ENCODE measurements at regions not wholly inside any gene's neighbourhood (a gene's known extent, or its start where the extent isn't known, plus 50 kb on each side); places are given as distances from the start of the nearest gene placed in this dataset.
"Not testable (repeated sequence)": the region's sequence is repeated elsewhere in the genome, so short reads cannot be mapped to it uniquely, and the experiment has no call there.

DNA sequence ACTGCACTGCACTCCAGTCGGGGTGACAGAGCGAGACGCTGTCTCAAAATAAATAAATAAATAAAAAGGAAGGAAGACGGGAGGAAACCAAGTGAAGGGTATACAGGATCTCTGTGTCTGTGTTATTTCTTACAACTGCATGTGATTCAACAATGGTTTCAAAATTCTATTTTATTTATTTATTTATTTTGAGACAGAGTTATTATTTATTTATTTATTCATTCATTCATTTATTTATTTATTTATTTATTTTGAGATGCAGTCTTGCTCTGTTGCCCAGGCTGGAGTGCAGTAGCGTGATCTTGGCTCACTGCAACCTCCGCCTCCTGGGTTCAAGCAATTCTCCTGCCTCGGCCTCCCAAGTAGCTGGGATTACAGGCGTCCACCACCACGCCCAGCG lies 64.2 kb upstream of the RBM24 start:
- not testable (repeated sequence) for TF ChIP-seq POLR2AphosphoS5 (IDR thresholded peaks at IDR 0.05; ENCODE audit: low read depth); GABPA (IDR thresholded peaks at IDR 0.05; ENCODE audit: low read depth); SPI1 (IDR thresholded peaks at IDR 0.05; ENCODE audit: borderline replicate concordance, low read depth)
- TF ChIP-seq, protein P1, sequence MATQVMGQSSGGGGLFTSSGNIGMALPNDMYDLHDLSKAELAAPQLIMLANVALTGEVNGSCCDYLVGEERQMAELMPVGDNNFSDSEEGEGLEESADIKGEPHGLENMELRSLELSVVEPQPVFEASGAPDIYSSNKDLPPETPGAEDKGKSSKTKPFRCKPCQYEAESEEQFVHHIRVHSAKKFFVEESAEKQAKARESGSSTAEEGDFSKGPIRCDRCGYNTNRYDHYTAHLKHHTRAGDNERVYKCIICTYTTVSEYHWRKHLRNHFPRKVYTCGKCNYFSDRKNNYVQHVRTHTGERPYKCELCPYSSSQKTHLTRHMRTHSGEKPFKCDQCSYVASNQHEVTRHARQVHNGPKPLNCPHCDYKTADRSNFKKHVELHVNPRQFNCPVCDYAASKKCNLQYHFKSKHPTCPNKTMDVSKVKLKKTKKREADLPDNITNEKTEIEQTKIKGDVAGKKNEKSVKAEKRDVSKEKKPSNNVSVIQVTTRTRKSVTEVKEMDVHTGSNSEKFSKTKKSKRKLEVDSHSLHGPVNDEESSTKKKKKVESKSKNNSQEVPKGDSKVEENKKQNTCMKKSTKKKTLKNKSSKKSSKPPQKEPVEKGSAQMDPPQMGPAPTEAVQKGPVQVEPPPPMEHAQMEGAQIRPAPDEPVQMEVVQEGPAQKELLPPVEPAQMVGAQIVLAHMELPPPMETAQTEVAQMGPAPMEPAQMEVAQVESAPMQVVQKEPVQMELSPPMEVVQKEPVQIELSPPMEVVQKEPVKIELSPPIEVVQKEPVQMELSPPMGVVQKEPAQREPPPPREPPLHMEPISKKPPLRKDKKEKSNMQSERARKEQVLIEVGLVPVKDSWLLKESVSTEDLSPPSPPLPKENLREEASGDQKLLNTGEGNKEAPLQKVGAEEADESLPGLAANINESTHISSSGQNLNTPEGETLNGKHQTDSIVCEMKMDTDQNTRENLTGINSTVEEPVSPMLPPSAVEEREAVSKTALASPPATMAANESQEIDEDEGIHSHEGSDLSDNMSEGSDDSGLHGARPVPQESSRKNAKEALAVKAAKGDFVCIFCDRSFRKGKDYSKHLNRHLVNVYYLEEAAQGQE (IDR thresholded peaks at IDR 0.05; ENCODE audit: insufficient replicate concordance, low read depth): not testable (repeated sequence)
- TF ChIP-seq, protein P2, sequence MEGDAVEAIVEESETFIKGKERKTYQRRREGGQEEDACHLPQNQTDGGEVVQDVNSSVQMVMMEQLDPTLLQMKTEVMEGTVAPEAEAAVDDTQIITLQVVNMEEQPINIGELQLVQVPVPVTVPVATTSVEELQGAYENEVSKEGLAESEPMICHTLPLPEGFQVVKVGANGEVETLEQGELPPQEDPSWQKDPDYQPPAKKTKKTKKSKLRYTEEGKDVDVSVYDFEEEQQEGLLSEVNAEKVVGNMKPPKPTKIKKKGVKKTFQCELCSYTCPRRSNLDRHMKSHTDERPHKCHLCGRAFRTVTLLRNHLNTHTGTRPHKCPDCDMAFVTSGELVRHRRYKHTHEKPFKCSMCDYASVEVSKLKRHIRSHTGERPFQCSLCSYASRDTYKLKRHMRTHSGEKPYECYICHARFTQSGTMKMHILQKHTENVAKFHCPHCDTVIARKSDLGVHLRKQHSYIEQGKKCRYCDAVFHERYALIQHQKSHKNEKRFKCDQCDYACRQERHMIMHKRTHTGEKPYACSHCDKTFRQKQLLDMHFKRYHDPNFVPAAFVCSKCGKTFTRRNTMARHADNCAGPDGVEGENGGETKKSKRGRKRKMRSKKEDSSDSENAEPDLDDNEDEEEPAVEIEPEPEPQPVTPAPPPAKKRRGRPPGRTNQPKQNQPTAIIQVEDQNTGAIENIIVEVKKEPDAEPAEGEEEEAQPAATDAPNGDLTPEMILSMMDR (IDR thresholded peaks at IDR 0.05; ENCODE audit: insufficient read depth, low read length): not testable (repeated sequence)
